ENCODE measurements at regions not wholly inside any gene's neighbourhood (a gene's known extent, or its start where the extent isn't known, plus 50 kb on each side); places are given as distances from the start of the nearest gene placed in this dataset.
"Not testable (repeated sequence)": the region's sequence is repeated elsewhere in the genome, so short reads cannot be mapped to it uniquely, and the experiment has no call there.

DNA sequence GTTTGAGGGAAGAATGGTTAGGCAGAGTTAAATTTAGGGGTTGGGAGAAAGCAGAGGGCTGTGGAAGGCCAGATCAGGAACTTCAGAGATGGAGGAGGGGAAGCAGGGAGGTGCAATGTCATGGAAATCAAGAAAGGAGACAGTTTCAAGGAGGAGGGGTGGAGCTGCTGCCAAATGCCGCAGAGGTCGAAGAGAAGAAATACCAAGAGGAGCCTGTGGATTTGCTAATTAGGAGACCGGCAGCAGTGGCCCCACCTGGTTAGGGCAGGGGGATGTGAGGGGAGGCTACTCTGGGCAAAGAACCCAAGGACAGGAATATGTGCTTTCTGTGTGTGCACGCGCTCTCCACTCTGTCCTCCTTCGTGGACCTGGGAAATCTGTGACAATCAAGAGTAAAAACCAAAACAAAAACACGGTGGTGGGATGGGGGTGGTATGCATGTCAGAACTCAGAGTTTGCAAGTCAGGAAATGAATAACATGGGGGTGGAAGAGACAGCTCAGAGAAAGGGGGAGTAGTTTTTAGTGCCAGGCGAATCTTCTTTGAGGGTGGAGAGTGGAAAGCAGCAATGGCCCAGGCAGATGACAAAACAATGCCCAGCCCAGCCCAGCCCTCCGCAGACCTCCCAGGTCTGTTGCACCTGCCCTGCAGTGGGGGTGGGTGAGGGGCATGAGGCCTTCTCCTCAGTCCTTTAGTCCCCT lies 102.9 kb upstream of the PAX2 start:
- no peak overlapping the region for H3K4me3 ChIP-seq (ENCODE audit: low read depth, low read length)
- TF ChIP-seq CTCF (IDR thresholded peaks at IDR 0.05; ENCODE audit: low read depth, low read length): no peak

DNA sequence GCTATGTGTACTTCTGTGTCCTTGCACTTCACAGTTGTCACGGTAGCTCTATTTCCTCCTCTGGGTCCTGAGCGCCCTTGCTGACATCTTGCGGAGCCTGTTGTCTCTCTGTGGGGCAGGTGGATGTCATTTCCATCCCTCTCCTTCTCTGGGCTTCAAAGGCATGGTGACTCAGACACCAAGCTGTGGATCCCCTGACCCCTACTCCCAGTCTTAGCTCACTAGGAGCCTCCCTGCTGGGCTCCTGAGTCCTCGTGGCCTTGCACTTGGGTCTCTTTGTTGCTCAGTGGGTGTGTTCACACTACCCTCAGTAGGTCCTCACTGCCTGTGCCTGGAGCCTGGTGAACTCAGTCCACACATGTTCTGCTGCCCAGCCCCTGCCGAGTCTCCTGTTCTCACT lies 100.3 kb upstream of the PAX2 start:
- no peak for TF ChIP-seq CTCF (IDR thresholded peaks at IDR 0.05; ENCODE audit: low read depth, low read length)
- no peak overlapping the region for H3K4me3 ChIP-seq (ENCODE audit: low read depth, low read length)

DNA sequence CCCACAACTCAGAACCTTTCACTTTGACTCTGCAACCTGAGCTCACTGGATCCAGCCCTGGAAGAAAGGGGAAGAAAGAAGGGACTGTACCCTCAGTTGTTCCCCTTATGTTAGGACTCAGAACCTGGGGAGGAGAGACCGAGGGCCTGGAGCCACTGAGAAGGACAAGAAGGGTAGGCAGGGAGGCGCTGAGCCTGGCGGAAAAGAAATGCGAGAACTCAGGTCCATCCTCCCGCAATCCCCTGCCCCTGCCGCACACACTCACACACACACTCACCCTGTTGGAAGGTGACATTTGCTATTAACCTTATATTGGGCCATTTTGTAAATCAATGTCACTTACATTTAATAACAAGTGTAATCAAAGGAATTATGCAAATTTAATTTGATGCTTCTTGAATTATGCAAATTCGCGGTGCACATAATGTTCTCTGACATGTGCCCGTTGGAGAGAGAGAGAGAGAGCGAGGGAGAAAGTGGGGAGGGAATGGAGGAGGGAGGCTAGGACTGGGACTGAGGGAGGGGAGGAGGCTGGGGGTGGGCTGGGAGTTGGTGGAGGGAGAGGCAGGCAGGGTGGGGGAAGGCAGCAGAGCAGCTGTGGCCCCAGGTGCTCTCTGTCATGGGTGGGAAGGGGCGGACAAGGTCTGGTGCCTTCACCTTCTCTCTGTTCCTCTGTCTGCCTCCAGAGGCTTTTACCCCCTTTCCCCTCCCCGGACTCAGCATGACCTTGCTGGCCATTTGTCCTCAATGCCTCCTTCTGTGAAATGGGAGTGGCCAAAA lies 99.6 kb upstream of the PAX2 start:
- H3K4me3 ChIP-seq (ENCODE audit: low read depth, low read length): no peak overlapping the region
- TF ChIP-seq CTCF (IDR thresholded peaks at IDR 0.05; ENCODE audit: low read depth, low read length): no peak

- no peak overlapping the region for H3K4me3 ChIP-seq (ENCODE audit: low read depth, low read length)
- no peak for TF ChIP-seq CTCF (IDR thresholded peaks at IDR 0.05; ENCODE audit: low read depth, low read length)
These were observed 97.5 kb upstream of the PAX2 start for GRCh38 chr10:100647928-100648327.

- no peak overlapping the region for H3K4me3 ChIP-seq (ENCODE audit: low read depth, low read length)
- TF ChIP-seq CTCF (IDR thresholded peaks at IDR 0.05; ENCODE audit: low read depth, low read length): no peak
These were observed 94.7 kb upstream of the PAX2 start for GRCh38 chr10:100650693-100651092.

DNA sequence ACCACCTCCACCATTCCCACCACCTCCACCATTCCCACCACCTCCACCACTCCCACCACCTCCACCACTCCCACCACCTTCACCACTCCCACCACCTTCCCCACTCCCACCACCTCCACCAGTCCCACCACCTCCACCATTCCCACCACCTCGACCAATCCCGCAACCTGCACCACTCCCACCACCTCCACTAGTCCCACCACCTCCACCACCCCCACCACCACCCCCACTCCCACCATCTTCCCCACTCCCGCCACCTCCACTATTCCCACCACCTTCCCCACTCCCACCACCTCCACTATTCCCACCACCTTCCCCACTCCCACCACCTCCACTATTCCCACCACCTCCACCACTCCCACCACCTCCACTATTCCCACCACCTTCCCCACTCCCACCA lies 94.3 kb upstream of the PAX2 start:
- not testable (repeated sequence) for H3K4me3 ChIP-seq (ENCODE audit: low read depth, low read length)

GRCh38 chr10:100651916-100652315 lies 93.5 kb upstream of the PAX2 start:
- TF ChIP-seq CTCF (IDR thresholded peaks at IDR 0.05; ENCODE audit: low read depth, low read length): no peak
- no peak overlapping the region for H3K4me3 ChIP-seq (ENCODE audit: low read depth, low read length)

Data from WI38 (cell line).